A673 (cell line): ENCODE measurements at regions not wholly inside any gene's neighbourhood (a gene's known extent, or its start where the extent isn't known, plus 50 kb on each side); places are given as distances from the start of the nearest gene placed in this dataset.

Experiments used
- BruUV-seq: library from RNA; stranded (reverse); fragments of 400-500 nt; replicated peaks from 2 replicates; lab custom pipeline; 2021; lab: Mats Ljungman, UMichigan
- CTCF ChIA-PET: fragments of 300-600 bp; sonication (Branson Sonifier 250); formaldehyde crosslinking; loops from one replicate; lab custom pipeline; 2022; ENCODE audit warnings: antibody characterized with exemption; lab: Charles Lee
- POLR2A ChIA-PET: fragments of 300-600 bp; sonication (Branson Sonifier 250); formaldehyde crosslinking; loops from one replicate; lab custom pipeline; 2022; ENCODE audit warnings: antibody characterized with exemption; ENCODE audit not compliant: low non-redundant PET; lab: Charles Lee
- DNase-seq: peaks from one replicate; pipeline ENCODE4 v3.0.0-alpha.2; 2015; ENCODE audit warnings: low spot score
- H3K27ac ChIP-seq: fragments of 200-600 bp; sonication (generic); 2 replicates; pipeline ENCODE4 v1.5.1; 2016; ENCODE audit warnings: mixed run types, low read depth, mild to moderate bottlenecking, mixed read lengths, antibody characterized with exemption, low read length; ENCODE audit not compliant: poor library complexity, severe bottlenecking
- H3K27me3 ChIP-seq: fragments of 200-600 bp; sonication (generic); replicated peaks from 2 replicates; pipeline ENCODE4 v1.6.1; 2017; ENCODE audit warnings: mixed run types, low read depth, mild to moderate bottlenecking, mixed read lengths, antibody characterized with exemption, low read length; ENCODE audit not compliant: insufficient read depth, poor library complexity
- H3K36me3 ChIP-seq: fragments of 200-600 bp; sonication (generic); 2 replicates; pipeline ENCODE4 v1.6.1; 2016; ENCODE audit warnings: mixed run types, mild to moderate bottlenecking, mixed read lengths, antibody characterized with exemption, low read length; ENCODE audit not compliant: insufficient read depth, poor library complexity, severe bottlenecking
- H3K4me1 ChIP-seq: fragments of 200-600 bp; sonication (generic); 2 replicates; pipeline ENCODE4 v1.6.1; 2017; ENCODE audit warnings: mixed run types, mild to moderate bottlenecking, mixed read lengths, antibody characterized with exemption, low read length; ENCODE audit not compliant: insufficient read depth, poor library complexity, severe bottlenecking
- H3K4me3 ChIP-seq: fragments of 200-600 bp; sonication (generic); 2 replicates; pipeline ENCODE4 v1.5.1; 2016; ENCODE audit warnings: low read depth, mixed run types, mild to moderate bottlenecking, mixed read lengths, low read length; ENCODE audit not compliant: poor library complexity, severe bottlenecking
- H3K9me3 ChIP-seq: fragments of 200-600 bp; sonication (generic); 2 replicates; pipeline ENCODE4 v1.6.1; 2016; ENCODE audit warnings: mixed run types, low read depth, mild to moderate bottlenecking, mixed read lengths, antibody characterized with exemption, low read length; ENCODE audit not compliant: poor library complexity, severe bottlenecking
- EZH2 ChIP-seq: fragments of 200-600 bp; sonication (generic); IDR thresholded peaks from 2 replicates; pipeline ENCODE4 v1.6.1; 2017; ENCODE audit warnings: borderline replicate concordance, low read depth, mild to moderate bottlenecking, mixed read lengths, antibody characterized with exemption, low read length; ENCODE audit not compliant: poor library complexity, severe bottlenecking
- intact Hi-C: fragments of 100-400 bp; cut with micrococcal nuclease; formaldehyde crosslinking; loops from one replicate; pipeline ENCODE4 v1.10.0; 2022; ENCODE audit not compliant: unreplicated experiment
- TF ChIP-seq, protein P1 (sequence below): fragments of 300-800, 200-600 bp; sonication (generic); conservative IDR thresholded peaks from 2 replicates; pipeline ENCODE4 v1.5.1; 2017; ENCODE audit warnings: low read depth, mild to moderate bottlenecking, antibody characterized with exemption, low read length, moderate library complexity, mixed read lengths

GRCh38 chr18:65380986-65381385 lies 369.8 kb upstream of the CDH7 start:
- ChIA-PET CTCF (no interaction called here), POLR2A (no interaction called here)
- BruUV-seq, result no TSS peak
- no peaks in the 10 kb centered on the region for H3K4me1 ChIP-seq
- no peak for DNase-seq
- TF ChIP-seq, protein P1, sequence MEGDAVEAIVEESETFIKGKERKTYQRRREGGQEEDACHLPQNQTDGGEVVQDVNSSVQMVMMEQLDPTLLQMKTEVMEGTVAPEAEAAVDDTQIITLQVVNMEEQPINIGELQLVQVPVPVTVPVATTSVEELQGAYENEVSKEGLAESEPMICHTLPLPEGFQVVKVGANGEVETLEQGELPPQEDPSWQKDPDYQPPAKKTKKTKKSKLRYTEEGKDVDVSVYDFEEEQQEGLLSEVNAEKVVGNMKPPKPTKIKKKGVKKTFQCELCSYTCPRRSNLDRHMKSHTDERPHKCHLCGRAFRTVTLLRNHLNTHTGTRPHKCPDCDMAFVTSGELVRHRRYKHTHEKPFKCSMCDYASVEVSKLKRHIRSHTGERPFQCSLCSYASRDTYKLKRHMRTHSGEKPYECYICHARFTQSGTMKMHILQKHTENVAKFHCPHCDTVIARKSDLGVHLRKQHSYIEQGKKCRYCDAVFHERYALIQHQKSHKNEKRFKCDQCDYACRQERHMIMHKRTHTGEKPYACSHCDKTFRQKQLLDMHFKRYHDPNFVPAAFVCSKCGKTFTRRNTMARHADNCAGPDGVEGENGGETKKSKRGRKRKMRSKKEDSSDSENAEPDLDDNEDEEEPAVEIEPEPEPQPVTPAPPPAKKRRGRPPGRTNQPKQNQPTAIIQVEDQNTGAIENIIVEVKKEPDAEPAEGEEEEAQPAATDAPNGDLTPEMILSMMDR, result no peak
- no peak for TF ChIP-seq EZH2
- intact Hi-C loops, result no loop called here
- H3K27ac ChIP-seq, result no peak overlapping the region
- no peaks in the 10 kb centered on the region for H3K27me3 ChIP-seq
- no peaks in the 10 kb centered on the region for H3K36me3 ChIP-seq
- H3K4me3 ChIP-seq, result no peak overlapping the region
- no peaks in the 10 kb centered on the region for H3K9me3 ChIP-seq

DNA sequence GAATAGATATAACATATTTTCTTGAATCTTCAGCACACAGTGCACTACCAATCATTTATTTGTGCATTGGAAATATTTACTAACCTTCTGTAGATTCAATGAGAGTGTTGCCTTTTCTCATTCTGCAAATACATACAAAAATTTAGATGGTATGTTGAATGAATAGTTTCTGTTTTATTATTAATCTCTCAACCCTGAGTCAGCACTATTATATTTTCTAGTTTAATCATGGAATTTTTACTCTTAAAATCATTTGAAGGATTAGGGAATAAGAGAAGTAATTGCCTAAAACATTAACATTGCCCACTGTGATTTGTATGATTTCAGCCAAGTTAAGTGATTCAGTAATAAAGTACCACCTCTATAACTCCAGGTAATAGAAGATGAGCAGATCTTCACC lies 370.2 kb upstream of the CDH7 start:
- Histone ChIP-seq H3K36me3 (no peaks in the 10 kb centered on the region), H3K4me1 (no peaks in the 10 kb centered on the region), H3K9me3 (no peaks in the 10 kb centered on the region), H3K27me3 (no peaks in the 10 kb centered on the region), H3K27ac (no peak overlapping the region), H3K4me3 (no peak overlapping the region)
- BruUV-seq, result no TSS peak
- POLR2A ChIA-PET, result no interaction called here
- intact Hi-C loops, result no loop called here
- no peak for DNase-seq
- TF ChIP-seq, protein P1, result no peak
- no peak for TF ChIP-seq EZH2
- CTCF ChIA-PET, result no interaction called here

- Histone ChIP-seq H3K4me1 (no peaks in the 10 kb centered on the region), H3K36me3 (no peaks in the 10 kb centered on the region), H3K27ac (no peak overlapping the region), H3K27me3 (no peaks in the 10 kb centered on the region), H3K4me3 (no peak overlapping the region), H3K9me3 (no peaks in the 10 kb centered on the region)
- ChIA-PET POLR2A (no interaction called here), CTCF (no interaction called here)
- DNase-seq, result no peak
- no TSS peak for BruUV-seq
- no peak for TF ChIP-seq EZH2
- TF ChIP-seq, protein P1, result no peak
- intact Hi-C loops, result no loop called here
These were observed 377.9 kb upstream of the CDH7 start for GRCh38 chr18:65372904-65373303.
